Small intestine (tissue), 7 donors: ENCODE measurements at regions not wholly inside any gene's neighbourhood (a gene's known extent, or its start where the extent isn't known, plus 50 kb on each side); places are given as distances from the start of the nearest gene placed in this dataset.
"Not testable (repeated sequence)": the region's sequence is repeated elsewhere in the genome, so short reads cannot be mapped to it uniquely, and the experiment has no call there.

Source experiments
- DNase-seq, 2 donors: peaks; one replicate each; pipeline versions ENCODE4 v3.0.0 to v3.0.0-alpha.2; 2013
- FAIRE-seq: peaks from 2 replicates; lab custom pipeline; 2012; peaks lifted over from hg19 to GRCh38; lab: Jason Lieb, UNC
- H3K27ac ChIP-seq, 3 donors: one replicate each; pipeline ENCODE4 v1.5.1; 2013; ENCODE audit warnings: low read length in 2 of 3, mild to moderate bottlenecking in 2 of 3, control low read depth in 1 of 3, inconsistent platforms in 1 of 3, low read depth in 1 of 3, moderate library complexity in 1 of 3
- H3K27me3 ChIP-seq, 3 donors: one replicate each; pipeline ENCODE4 v1.6.1; 2013; ENCODE audit warnings: low read length in 3 of 3, inconsistent platforms in 1 of 3; ENCODE audit not compliant: control insufficient read depth in 3 of 3, insufficient read depth in 3 of 3
- H3K36me3 ChIP-seq, 3 donors: one replicate each; pipeline ENCODE4 v1.6.1; 2013; ENCODE audit warnings: low read length in 3 of 3, inconsistent platforms in 1 of 3, low read depth in 1 of 3, mild to moderate bottlenecking in 1 of 3, moderate library complexity in 1 of 3; ENCODE audit not compliant: control insufficient read depth in 3 of 3, insufficient read depth in 2 of 3
- H3K4me1 ChIP-seq, 3 donors: one replicate each; pipeline ENCODE4 v1.6.1; 2013; ENCODE audit warnings: low read length in 2 of 3, inconsistent platforms in 1 of 3, low read depth in 1 of 3, mild to moderate bottlenecking in 1 of 3, moderate library complexity in 1 of 3; ENCODE audit not compliant: control insufficient read depth in 3 of 3, insufficient read depth in 2 of 3
- H3K4me3 ChIP-seq, 3 donors: one replicate each; pipeline ENCODE4 v1.5.1; 2013; ENCODE audit warnings: low read length in 3 of 3, control low read depth in 1 of 3, inconsistent platforms in 1 of 3, low read depth in 1 of 3, mild to moderate bottlenecking in 1 of 3, moderate library complexity in 1 of 3
- H3K9me3 ChIP-seq, 2 donors: one replicate each; pipeline ENCODE4 v1.6.1; 2013; ENCODE audit warnings: low read depth in 1 of 2, low read length in 1 of 2; ENCODE audit not compliant: control insufficient read depth in 2 of 2, insufficient read depth in 1 of 2
- WGBS, 3 donors: extraction: QIAGEN DNeasy Blood & Tissue Kit; methylation state at CpG; one replicate each; pipeline ENCODE4 v1.1.7; 2013; 5-methylcytosine and 5-hydroxymethylcytosine counted together
- donor health status: healthy with polysubstance abuse.
- donor health status: control.
- donor health status: control.
- donor health status: Bipolar disorder and iron deficiency.
- donor health status: healthy.

- no peaks in the 10 kb centered on the region for H3K36me3 ChIP-seq
- H3K4me1 ChIP-seq = peaks cover 0 to 3% (median under 1%) of the 10 kb centered on the region in 3 donors
- no peaks in the 10 kb centered on the region for H3K9me3 ChIP-seq
- no peak for FAIRE-seq
- no peaks in the 10 kb centered on the region for H3K27me3 ChIP-seq
- no peak for DNase-seq
- H3K27ac ChIP-seq = no peak overlapping the region
- H3K4me3 ChIP-seq = no peak overlapping the region
- WGBS, 3 donors = 78 to 85% (median 80%) methylated on average over 17 of the region's 17 CpGs
Observed at GRCh38 chr10:3959370-3960325, 174.6 kb upstream of the KLF6 start.

GRCh38 chr10:3958472-3958996 is 173.5 kb upstream of the KLF6 start:
- no peak overlapping the region for H3K4me3 ChIP-seq
- H3K4me1 ChIP-seq = no peaks in the 10 kb centered on the region
- no peaks in the 10 kb centered on the region for H3K27me3 ChIP-seq
- no peak overlapping the region for H3K27ac ChIP-seq
- DNase-seq = no peak
- FAIRE-seq = no peak
- no peaks in the 10 kb centered on the region for H3K36me3 ChIP-seq
- 93 to 97% (median 96%) methylated on average over 4 of the region's 4 CpGs for WGBS, 3 donors
- no peaks in the 10 kb centered on the region for H3K9me3 ChIP-seq

- Histone ChIP-seq H3K9me3 (no peaks in the 10 kb centered on the region), H3K36me3 (no peaks in the 10 kb centered on the region), H3K4me1 (no peaks in the 10 kb centered on the region), H3K27ac (no peak overlapping the region), H3K27me3 (no peaks in the 10 kb centered on the region), H3K4me3 (no peak overlapping the region)
- no peak for FAIRE-seq
- 88 to 94% (median 93%) methylated on average over 13 of the region's 13 CpGs for WGBS, 3 donors
- DNase-seq = no peak
Observed at GRCh38 chr10:3955955-3956617, 171.1 kb upstream of the KLF6 start.

GRCh38 chr10:3955493-3955892 is 170.5 kb upstream of the KLF6 start:
- DNase-seq = no peak
- no peaks in the 10 kb centered on the region for H3K9me3 ChIP-seq
- no peaks in the 10 kb centered on the region for H3K4me1 ChIP-seq
- FAIRE-seq = no peak
- no peak overlapping the region for H3K27ac ChIP-seq
- H3K36me3 ChIP-seq = no peaks in the 10 kb centered on the region
- WGBS, 3 donors = 86 to 96% (median 95%) methylated on average over 13 of the region's 13 CpGs
- no peaks in the 10 kb centered on the region for H3K27me3 ChIP-seq
- H3K4me3 ChIP-seq = no peak overlapping the region

GRCh38 chr10:3954615-3955014 is 169.6 kb upstream of the KLF6 start:
- Histone ChIP-seq H3K9me3 (no peaks in the 10 kb centered on the region), H3K4me3 (no peak overlapping the region), H3K27ac (no peak overlapping the region), H3K27me3 (no peaks in the 10 kb centered on the region), H3K4me1 (no peaks in the 10 kb centered on the region), H3K36me3 (no peaks in the 10 kb centered on the region)
- DNase-seq (no peak), FAIRE-seq (no peak)
- WGBS, 3 donors = 46 to 79% (median 68%) methylated on average over 4 of the region's 4 CpGs

- 98 to 100% (median 100%) methylated on average over 1 of the region's 1 CpG for WGBS, 3 donors
- not testable (repeated sequence) for FAIRE-seq, H3K4me3 ChIP-seq, H3K9me3 ChIP-seq, H3K27ac ChIP-seq, DNase-seq, H3K4me1 ChIP-seq, H3K27me3 ChIP-seq, H3K36me3 ChIP-seq
Observed at GRCh38 chr10:3954007-3954406, 169.0 kb upstream of the KLF6 start.

GRCh38 chr10:3951993-3952392 is 167.0 kb upstream of the KLF6 start:
- Histone ChIP-seq H3K9me3 (no peaks in the 10 kb centered on the region), H3K4me3 (no peak overlapping the region), H3K27ac (no peak overlapping the region), H3K36me3 (no peaks in the 10 kb centered on the region), H3K27me3 (no peaks in the 10 kb centered on the region), H3K4me1 (no peaks in the 10 kb centered on the region)
- DNase-seq = no peak
- 48 to 85% (median 68%) methylated on average over 12 of the region's 12 CpGs for WGBS, 3 donors
- FAIRE-seq = no peak

DNA sequence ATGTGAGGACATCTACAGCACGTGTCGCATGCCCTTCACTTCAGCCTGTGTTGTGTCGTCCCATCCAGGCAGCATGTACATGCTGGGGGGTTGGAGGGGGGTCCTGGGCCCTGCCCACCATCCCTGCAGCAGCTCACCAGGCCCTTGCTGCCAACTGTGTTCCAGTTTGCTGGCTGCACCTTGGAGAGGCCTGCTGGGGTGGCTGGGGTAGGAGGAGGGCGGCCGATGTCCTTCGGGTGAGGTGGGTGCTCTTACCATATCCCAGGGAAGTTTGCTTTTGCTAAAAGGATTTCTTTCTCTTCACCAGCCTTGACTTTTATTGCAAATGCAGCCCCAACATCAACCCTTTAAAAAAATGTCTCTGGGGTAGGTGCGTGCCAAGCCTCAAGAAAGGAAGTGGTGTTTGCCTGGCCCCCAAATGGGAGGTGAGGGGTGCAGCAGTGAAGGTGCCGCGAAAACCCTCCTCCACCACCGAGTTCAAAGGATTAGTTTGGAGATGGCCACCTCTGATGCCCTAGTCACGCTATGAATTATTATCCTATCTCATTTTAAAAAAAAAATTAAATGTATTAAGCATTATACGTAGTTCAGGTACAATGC is 165.8 kb upstream of the KLF6 start:
- H3K27me3 ChIP-seq = no peaks in the 10 kb centered on the region
- H3K4me1 ChIP-seq = peaks cover 0 to 5% (median 0%) of the 10 kb centered on the region in 3 donors
- no peak overlapping the region for H3K4me3 ChIP-seq
- no peaks in the 10 kb centered on the region for H3K36me3 ChIP-seq
- no peaks in the 10 kb centered on the region for H3K9me3 ChIP-seq
- DNase-seq (no peak), FAIRE-seq (no peak)
- H3K27ac ChIP-seq = no peak overlapping the region
- 85 to 91% (median 87%) methylated on average over 12 of the region's 12 CpGs for WGBS, 3 donors
